SK-N-SH treated with all-trans-retinoic acid at 6 μM for 48 hours (cell line): ENCODE measurements at regions not wholly inside any gene's neighbourhood (a gene's known extent, or its start where the extent isn't known, plus 50 kb on each side); places are given as distances from the start of the nearest gene placed in this dataset.

ENCODE experiments used
- ATAC-seq: fragments of 200-7000 bp; cut with Tn5 transposase; 3 replicates; pipeline ENCODE4 v1.9.1; 2020; ENCODE audit warnings: mild to moderate bottlenecking, moderate library complexity
- ARNTL ChIP-seq: fragments of 450-650 bp; formaldehyde crosslinking; IDR thresholded peaks from 2 replicates; pipeline ENCODE4 v1.5.0; 2020; ENCODE audit warnings: low read depth, mild to moderate bottlenecking, moderate library complexity, borderline replicate concordance
- BACH2 ChIP-seq: fragments of 250-450 bp; sonication (Bioruptor Pico); IDR thresholded peaks from 2 replicates; pipeline ENCODE4 v1.9.0; 2021; ENCODE audit warnings: mild to moderate bottlenecking, borderline replicate concordance
- CSDC2 ChIP-seq: fragments of 250-450 bp; sonication (Bioruptor Pico); IDR thresholded peaks from 2 replicates; pipeline ENCODE4 v1.5.0; 2020; ENCODE audit warnings: mild to moderate bottlenecking, moderate library complexity
- ESRRG ChIP-seq: fragments of 250-450 bp; sonication (Bioruptor Pico); IDR thresholded peaks from 2 replicates; pipeline ENCODE4 v1.6.1; 2021; ENCODE audit warnings: mild to moderate bottlenecking
- GLIS3 ChIP-seq: fragments of 250-450 bp; sonication (Bioruptor Pico); IDR thresholded peaks from 2 replicates; pipeline ENCODE4 v1.5.0; 2020; ENCODE audit warnings: mild to moderate bottlenecking, moderate library complexity
- ISL1 ChIP-seq: fragments of 250-450 bp; sonication (Bioruptor Pico); IDR thresholded peaks from 2 replicates; pipeline ENCODE4 v2.1.2; 2022; ENCODE audit warnings: mild to moderate bottlenecking, moderate library complexity
- OSR1 ChIP-seq: fragments of 250-450 bp; sonication (Bioruptor Pico); IDR thresholded peaks from 2 replicates; pipeline ENCODE4 v1.8.0; 2022; ENCODE audit warnings: moderate library complexity, mild to moderate bottlenecking, inconsistent platforms
- RARB ChIP-seq: fragments of 250-450 bp; sonication (Bioruptor Pico); IDR thresholded peaks from 2 replicates; pipeline ENCODE4 v1.8.0; 2021; ENCODE audit warnings: mild to moderate bottlenecking, moderate library complexity
- SNAI2 ChIP-seq: fragments of 250-450 bp; sonication (Bioruptor Pico); IDR thresholded peaks from 2 replicates; pipeline ENCODE4 v1.5.0; 2020; ENCODE audit warnings: mild to moderate bottlenecking, moderate library complexity
- TOX ChIP-seq: fragments of 250-450 bp; sonication (Bioruptor Pico); IDR thresholded peaks from 2 replicates; pipeline ENCODE4 v1.8.0; 2021; ENCODE audit warnings: mild to moderate bottlenecking, moderate library complexity, borderline replicate concordance
- ZC3H10 ChIP-seq: fragments of 250-450 bp; sonication (Bioruptor Pico); IDR thresholded peaks from 2 replicates; pipeline ENCODE4 v1.5.1; 2021; ENCODE audit warnings: mild to moderate bottlenecking, moderate library complexity
- ZFP3 ChIP-seq: fragments of 250-450 bp; sonication (Bioruptor Pico); IDR thresholded peaks from 2 replicates; pipeline ENCODE4 v1.5.0; 2020; ENCODE audit warnings: mild to moderate bottlenecking, moderate library complexity
- ZFP30 ChIP-seq: fragments of 450-650 bp; formaldehyde crosslinking; IDR thresholded peaks from 2 replicates; pipeline ENCODE4 v1.5.0; 2022; ENCODE audit warnings: mild to moderate bottlenecking, moderate library complexity
- ZNF565 ChIP-seq: fragments of 450-650 bp; formaldehyde crosslinking; conservative IDR thresholded peaks from 2 replicates; pipeline ENCODE4 v1.5.0; 2020; ENCODE audit warnings: low read depth, mild to moderate bottlenecking, moderate library complexity
- ZNF70 ChIP-seq: fragments of 450-650 bp; formaldehyde crosslinking; IDR thresholded peaks from 2 replicates; pipeline ENCODE4 v1.5.0; 2020; ENCODE audit warnings: mild to moderate bottlenecking, moderate library complexity
- ZNF8 ChIP-seq: fragments of 450-650 bp; formaldehyde crosslinking; IDR thresholded peaks from 2 replicates; pipeline ENCODE4 v1.5.0; 2020; ENCODE audit warnings: mild to moderate bottlenecking, moderate library complexity
- TF ChIP-seq, protein P1 (sequence below): fragments of 250-450 bp; sonication (Bioruptor Pico); IDR thresholded peaks from 2 replicates; pipeline ENCODE4 v1.5.1; 2021; ENCODE audit warnings: mild to moderate bottlenecking, moderate library complexity
- TF ChIP-seq, protein P2 (sequence below): fragments of 250-450 bp; sonication (Bioruptor Pico); IDR thresholded peaks from 2 replicates; pipeline ENCODE4 v1.5.1; 2020; ENCODE audit warnings: low read depth, mild to moderate bottlenecking, moderate library complexity
- TF ChIP-seq, protein P3 (sequence below): fragments of 250-450 bp; sonication (Bioruptor Pico); IDR thresholded peaks from 2 replicates; pipeline ENCODE4 v1.8.0; 2020; ENCODE audit warnings: mild to moderate bottlenecking, moderate library complexity, borderline replicate concordance
- TF ChIP-seq, protein P4 (sequence below): fragments of 250-450 bp; sonication (Bioruptor Pico); IDR thresholded peaks from 2 replicates; pipeline ENCODE4 v1.8.0; 2021; ENCODE audit warnings: low read depth, mild to moderate bottlenecking, moderate library complexity, borderline replicate concordance
- TF ChIP-seq, protein P5 (sequence below): fragments of 250-450 bp; sonication (Bioruptor Pico); IDR thresholded peaks from 2 replicates; pipeline ENCODE4 v1.5.0; 2020; ENCODE audit warnings: mild to moderate bottlenecking, moderate library complexity

DNA sequence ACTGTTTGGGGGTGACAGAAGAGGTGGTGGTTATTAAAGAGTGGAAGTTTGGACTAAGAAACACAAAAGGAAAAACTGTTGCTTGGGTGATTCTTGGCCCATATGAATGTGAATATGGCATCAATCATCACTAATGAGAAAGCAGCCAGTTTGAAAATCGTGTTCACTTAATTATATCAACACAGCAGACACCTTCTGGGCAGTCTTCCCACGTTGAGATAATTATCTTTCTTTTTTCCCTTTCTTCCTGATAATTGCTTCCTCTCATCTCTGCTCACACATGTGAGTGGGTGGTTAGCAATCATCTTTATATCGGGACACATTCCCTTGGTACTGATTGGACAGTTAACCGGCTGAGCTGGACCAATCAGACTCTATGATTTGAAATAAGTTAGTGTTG is 539.7 kb downstream of the AACS start:
- TF ChIP-seq TOX (CRISPR knock-in tag) (no peak), BACH2 (CRISPR knock-in tag) (no peak), ZC3H10 (CRISPR knock-in tag) (no peak), ZFP3 (no peak), ZNF8 (CRISPR knock-in tag) (no peak), ZFP30 (CRISPR knock-in tag) (no peak), CSDC2 (CRISPR knock-in tag) (no peak), RARB (CRISPR knock-in tag) (no peak), SNAI2 (CRISPR knock-in tag) (no peak), ISL1 (CRISPR knock-in tag) (no peak), ZNF70 (no peak), OSR1 (CRISPR knock-in tag) (no peak), ESRRG (CRISPR knock-in tag) (no peak), ZNF565 (CRISPR knock-in tag) (no peak), GLIS3 (CRISPR knock-in tag) (no peak)
- TF ChIP-seq, protein P1, sequence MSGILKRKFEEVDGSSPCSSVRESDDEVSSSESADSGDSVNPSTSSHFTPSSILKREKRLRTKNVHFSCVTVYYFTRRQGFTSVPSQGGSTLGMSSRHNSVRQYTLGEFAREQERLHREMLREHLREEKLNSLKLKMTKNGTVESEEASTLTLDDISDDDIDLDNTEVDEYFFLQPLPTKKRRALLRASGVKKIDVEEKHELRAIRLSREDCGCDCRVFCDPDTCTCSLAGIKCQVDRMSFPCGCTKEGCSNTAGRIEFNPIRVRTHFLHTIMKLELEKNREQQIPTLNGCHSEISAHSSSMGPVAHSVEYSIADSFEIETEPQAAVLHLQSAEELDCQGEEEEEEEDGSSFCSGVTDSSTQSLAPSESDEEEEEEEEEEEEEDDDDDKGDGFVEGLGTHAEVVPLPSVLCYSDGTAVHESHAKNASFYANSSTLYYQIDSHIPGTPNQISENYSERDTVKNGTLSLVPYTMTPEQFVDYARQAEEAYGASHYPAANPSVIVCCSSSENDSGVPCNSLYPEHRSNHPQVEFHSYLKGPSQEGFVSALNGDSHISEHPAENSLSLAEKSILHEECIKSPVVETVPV (CRISPR knock-in tag): no peak
- TF ChIP-seq, protein P2, sequence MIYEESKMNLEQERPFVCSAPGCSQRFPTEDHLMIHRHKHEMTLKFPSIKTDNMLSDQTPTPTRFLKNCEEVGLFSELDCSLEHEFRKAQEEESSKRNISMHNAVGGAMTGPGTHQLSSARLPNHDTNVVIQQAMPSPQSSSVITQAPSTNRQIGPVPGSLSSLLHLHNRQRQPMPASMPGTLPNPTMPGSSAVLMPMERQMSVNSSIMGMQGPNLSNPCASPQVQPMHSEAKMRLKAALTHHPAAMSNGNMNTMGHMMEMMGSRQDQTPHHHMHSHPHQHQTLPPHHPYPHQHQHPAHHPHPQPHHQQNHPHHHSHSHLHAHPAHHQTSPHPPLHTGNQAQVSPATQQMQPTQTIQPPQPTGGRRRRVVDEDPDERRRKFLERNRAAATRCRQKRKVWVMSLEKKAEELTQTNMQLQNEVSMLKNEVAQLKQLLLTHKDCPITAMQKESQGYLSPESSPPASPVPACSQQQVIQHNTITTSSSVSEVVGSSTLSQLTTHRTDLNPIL (CRISPR knock-in tag): no peak
- TF ChIP-seq, protein P3, sequence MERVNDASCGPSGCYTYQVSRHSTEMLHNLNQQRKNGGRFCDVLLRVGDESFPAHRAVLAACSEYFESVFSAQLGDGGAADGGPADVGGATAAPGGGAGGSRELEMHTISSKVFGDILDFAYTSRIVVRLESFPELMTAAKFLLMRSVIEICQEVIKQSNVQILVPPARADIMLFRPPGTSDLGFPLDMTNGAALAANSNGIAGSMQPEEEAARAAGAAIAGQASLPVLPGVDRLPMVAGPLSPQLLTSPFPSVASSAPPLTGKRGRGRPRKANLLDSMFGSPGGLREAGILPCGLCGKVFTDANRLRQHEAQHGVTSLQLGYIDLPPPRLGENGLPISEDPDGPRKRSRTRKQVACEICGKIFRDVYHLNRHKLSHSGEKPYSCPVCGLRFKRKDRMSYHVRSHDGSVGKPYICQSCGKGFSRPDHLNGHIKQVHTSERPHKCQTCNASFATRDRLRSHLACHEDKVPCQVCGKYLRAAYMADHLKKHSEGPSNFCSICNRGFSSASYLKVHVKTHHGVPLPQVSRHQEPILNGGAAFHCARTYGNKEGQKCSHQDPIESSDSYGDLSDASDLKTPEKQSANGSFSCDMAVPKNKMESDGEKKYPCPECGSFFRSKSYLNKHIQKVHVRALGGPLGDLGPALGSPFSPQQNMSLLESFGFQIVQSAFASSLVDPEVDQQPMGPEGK (CRISPR knock-in tag): no peak
- TF ChIP-seq, protein P4, sequence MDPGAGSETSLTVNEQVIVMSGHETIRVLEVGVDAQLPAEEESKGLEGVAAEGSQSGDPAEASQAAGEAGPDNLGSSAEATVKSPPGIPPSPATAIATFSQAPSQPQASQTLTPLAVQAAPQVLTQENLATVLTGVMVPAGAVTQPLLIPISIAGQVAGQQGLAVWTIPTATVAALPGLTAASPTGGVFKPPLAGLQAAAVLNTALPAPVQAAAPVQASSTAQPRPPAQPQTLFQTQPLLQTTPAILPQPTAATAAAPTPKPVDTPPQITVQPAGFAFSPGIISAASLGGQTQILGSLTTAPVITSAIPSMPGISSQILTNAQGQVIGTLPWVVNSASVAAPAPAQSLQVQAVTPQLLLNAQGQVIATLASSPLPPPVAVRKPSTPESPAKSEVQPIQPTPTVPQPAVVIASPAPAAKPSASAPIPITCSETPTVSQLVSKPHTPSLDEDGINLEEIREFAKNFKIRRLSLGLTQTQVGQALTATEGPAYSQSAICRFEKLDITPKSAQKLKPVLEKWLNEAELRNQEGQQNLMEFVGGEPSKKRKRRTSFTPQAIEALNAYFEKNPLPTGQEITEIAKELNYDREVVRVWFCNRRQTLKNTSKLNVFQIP: no peak
- TF ChIP-seq, protein P5, sequence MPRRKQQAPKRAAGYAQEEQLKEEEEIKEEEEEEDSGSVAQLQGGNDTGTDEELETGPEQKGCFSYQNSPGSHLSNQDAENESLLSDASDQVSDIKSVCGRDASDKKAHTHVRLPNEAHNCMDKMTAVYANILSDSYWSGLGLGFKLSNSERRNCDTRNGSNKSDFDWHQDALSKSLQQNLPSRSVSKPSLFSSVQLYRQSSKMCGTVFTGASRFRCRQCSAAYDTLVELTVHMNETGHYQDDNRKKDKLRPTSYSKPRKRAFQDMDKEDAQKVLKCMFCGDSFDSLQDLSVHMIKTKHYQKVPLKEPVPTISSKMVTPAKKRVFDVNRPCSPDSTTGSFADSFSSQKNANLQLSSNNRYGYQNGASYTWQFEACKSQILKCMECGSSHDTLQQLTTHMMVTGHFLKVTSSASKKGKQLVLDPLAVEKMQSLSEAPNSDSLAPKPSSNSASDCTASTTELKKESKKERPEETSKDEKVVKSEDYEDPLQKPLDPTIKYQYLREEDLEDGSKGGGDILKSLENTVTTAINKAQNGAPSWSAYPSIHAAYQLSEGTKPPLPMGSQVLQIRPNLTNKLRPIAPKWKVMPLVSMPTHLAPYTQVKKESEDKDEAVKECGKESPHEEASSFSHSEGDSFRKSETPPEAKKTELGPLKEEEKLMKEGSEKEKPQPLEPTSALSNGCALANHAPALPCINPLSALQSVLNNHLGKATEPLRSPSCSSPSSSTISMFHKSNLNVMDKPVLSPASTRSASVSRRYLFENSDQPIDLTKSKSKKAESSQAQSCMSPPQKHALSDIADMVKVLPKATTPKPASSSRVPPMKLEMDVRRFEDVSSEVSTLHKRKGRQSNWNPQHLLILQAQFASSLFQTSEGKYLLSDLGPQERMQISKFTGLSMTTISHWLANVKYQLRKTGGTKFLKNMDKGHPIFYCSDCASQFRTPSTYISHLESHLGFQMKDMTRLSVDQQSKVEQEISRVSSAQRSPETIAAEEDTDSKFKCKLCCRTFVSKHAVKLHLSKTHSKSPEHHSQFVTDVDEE (CRISPR knock-in tag): no peak
- TF ChIP-seq, all 23 proteins: peak for 0
- no peak for ATAC-seq

DNA sequence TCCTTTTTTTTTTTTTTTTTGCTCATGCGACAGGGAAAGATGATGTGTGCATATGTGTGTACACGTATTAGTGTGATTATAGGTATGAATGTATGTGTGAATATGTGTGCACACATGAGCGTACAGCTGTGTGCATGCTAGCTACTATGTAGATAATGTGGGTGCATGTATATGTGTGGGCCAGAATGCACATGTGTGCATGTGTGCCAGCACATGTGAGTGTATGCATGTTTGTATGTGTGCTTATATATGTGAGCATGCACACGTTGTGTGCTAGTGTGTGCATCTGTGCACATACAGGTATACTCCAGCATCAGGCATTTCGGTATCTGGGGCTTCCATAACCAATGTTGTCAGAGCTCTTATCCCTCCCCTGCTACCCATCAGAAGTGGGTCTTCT is 541.1 kb downstream of the AACS start:
- TF ChIP-seq ISL1 (CRISPR knock-in tag): no peak
- no peak for TF ChIP-seq GLIS3 (CRISPR knock-in tag)
- TF ChIP-seq ZFP3: no peak
- TF ChIP-seq SNAI2 (CRISPR knock-in tag): no peak
- no peak for ATAC-seq

DNA sequence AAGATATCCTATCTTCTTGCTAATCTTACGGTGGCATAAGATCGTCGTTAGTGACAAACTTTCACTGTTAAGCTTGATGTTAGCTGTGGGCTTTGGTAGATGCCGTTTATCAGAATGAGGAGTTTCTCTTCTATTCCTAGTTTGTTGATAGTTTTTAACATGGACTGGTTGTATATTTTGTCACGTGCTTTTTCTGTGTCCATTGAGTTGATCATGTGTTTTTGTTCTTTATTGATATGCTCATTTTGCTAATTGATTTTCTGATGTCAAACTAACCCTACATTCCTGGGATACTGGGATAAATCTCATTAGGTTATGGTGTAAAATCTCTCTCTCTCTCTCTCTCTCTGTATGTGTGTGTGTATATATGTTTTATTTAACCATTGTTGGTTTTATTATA is 545.1 kb downstream of the AACS start:
- no peak for ATAC-seq
- TF ChIP-seq TOX (CRISPR knock-in tag): no peak
- TF ChIP-seq ZFP30 (CRISPR knock-in tag): no peak
- TF ChIP-seq, protein P3 (CRISPR knock-in tag): no peak
- TF ChIP-seq ESRRG (CRISPR knock-in tag): no peak
- TF ChIP-seq ISL1 (CRISPR knock-in tag): no peak
- no peak for TF ChIP-seq BACH2 (CRISPR knock-in tag)
- no peak for TF ChIP-seq OSR1 (CRISPR knock-in tag)
- TF ChIP-seq, protein P1 (CRISPR knock-in tag): no peak
- no peak for TF ChIP-seq RARB (CRISPR knock-in tag)
- TF ChIP-seq, protein P2 (CRISPR knock-in tag): no peak
- no peak for TF ChIP-seq GLIS3 (CRISPR knock-in tag)
- TF ChIP-seq ARNTL (CRISPR knock-in tag): no peak
- TF ChIP-seq CSDC2 (CRISPR knock-in tag): no peak
